Skeletal muscle satellite cell (primary cell): ENCODE measurements at regions not wholly inside any gene's neighbourhood (a gene's known extent, or its start where the extent isn't known, plus 50 kb on each side); places are given as distances from the start of the nearest gene placed in this dataset.

Experiments
- H3K27me3 ChIP-seq: 2 replicates; pipeline ENCODE4 v1.7.0; 2013; ENCODE audit warnings: low read length; ENCODE audit not compliant: control insufficient read depth, insufficient read depth
- H3K36me3 ChIP-seq: 2 replicates; pipeline ENCODE4 v1.7.0; 2013; ENCODE audit warnings: mild to moderate bottlenecking, control low read depth, low read length; ENCODE audit not compliant: insufficient read depth
- H3K4me1 ChIP-seq: 2 replicates; pipeline ENCODE4 v1.7.0; 2013; ENCODE audit warnings: low read length; ENCODE audit not compliant: control insufficient read depth, insufficient read depth
- H3K4me2 ChIP-seq: 2 replicates; pipeline ENCODE4 v1.7.0; 2013; ENCODE audit warnings: mild to moderate bottlenecking, low read length
- H3K4me3 ChIP-seq: 2 replicates; pipeline ENCODE4 v1.7.0; 2013; ENCODE audit warnings: low read length
- H3K9ac ChIP-seq: 2 replicates; pipeline ENCODE4 v1.7.0; 2013; ENCODE audit warnings: mild to moderate bottlenecking, low read depth, low read length, moderate library complexity
- H3K9me3 ChIP-seq: replicated peaks from 2 replicates; pipeline ENCODE4 v1.7.0; 2013; ENCODE audit warnings: mild to moderate bottlenecking, control low read depth, low read length

- Histone ChIP-seq H3K9ac (no peak overlapping the region), H3K4me1 (no peaks in the 10 kb centered on the region), H3K4me2 (no peak overlapping the region), H3K4me3 (no peak overlapping the region), H3K27me3 (peaks cover 4% of the 10 kb centered on the region), H3K36me3 (no peaks in the 10 kb centered on the region), H3K9me3 (no peaks in the 10 kb centered on the region)
These were observed 95.0 kb downstream of the KLF6 start for GRCh38 chr10:3689871-3690510.

- Histone ChIP-seq H3K4me1 (no peaks in the 10 kb centered on the region), H3K27me3 (no peaks in the 10 kb centered on the region), H3K9ac (no peak overlapping the region), H3K9me3 (no peaks in the 10 kb centered on the region), H3K36me3 (no peaks in the 10 kb centered on the region), H3K4me2 (no peak overlapping the region), H3K4me3 (no peak overlapping the region)
These were observed 97.4 kb downstream of the KLF6 start for GRCh38 chr10:3687510-3688081.

- Histone ChIP-seq H3K4me3 (no peak overlapping the region), H3K4me2 (no peak overlapping the region), H3K9me3 (no peaks in the 10 kb centered on the region), H3K27me3 (no peaks in the 10 kb centered on the region), H3K9ac (no peak overlapping the region), H3K4me1 (peaks cover 6% of the 10 kb centered on the region), H3K36me3 (no peaks in the 10 kb centered on the region)
These were observed 99.6 kb downstream of the KLF6 start for GRCh38 chr10:3685384-3685783.

- Histone ChIP-seq H3K4me1 (peaks cover 6% of the 10 kb centered on the region), H3K9ac (no peak overlapping the region), H3K27me3 (no peaks in the 10 kb centered on the region), H3K4me3 (no peak overlapping the region), H3K36me3 (no peaks in the 10 kb centered on the region), H3K4me2 (no peak overlapping the region), H3K9me3 (no peaks in the 10 kb centered on the region)
These were observed 100.1 kb downstream of the KLF6 start for GRCh38 chr10:3684891-3685290.

GRCh38 chr10:3683560-3683959 is 101.4 kb downstream of the KLF6 start:
- H3K27me3 ChIP-seq, result no peaks in the 10 kb centered on the region

GRCh38 chr10:3682745-3683144 is 102.3 kb downstream of the KLF6 start:
- Histone ChIP-seq H3K4me1 (peaks cover 6% of the 10 kb centered on the region), H3K27me3 (no peaks in the 10 kb centered on the region), H3K4me2 (no peak overlapping the region), H3K4me3 (no peak overlapping the region), H3K36me3 (no peaks in the 10 kb centered on the region), H3K9me3 (no peaks in the 10 kb centered on the region), H3K9ac (no peak overlapping the region)

More at GRCh38 chr10:3683560-3683959, 101.4 kb downstream of the KLF6 start:
- Histone ChIP-seq H3K36me3 (no peaks in the 10 kb centered on the region), H3K4me2 (no peak overlapping the region), H3K4me3 (no peak overlapping the region), H3K9ac (no peak overlapping the region), H3K9me3 (no peaks in the 10 kb centered on the region), H3K4me1 (peaks cover 6% of the 10 kb centered on the region)

- Histone ChIP-seq H3K27me3 (no peaks in the 10 kb centered on the region), H3K9ac (peak overlapping the region; percentile 17), H3K4me3 (peak overlapping the region; percentile 63), H3K36me3 (no peaks in the 10 kb centered on the region), H3K9me3 (no peaks in the 10 kb centered on the region), H3K4me2 (peak overlapping the region; percentile 76), H3K4me1 (peaks cover 6% of the 10 kb centered on the region)
These were observed 103.1 kb downstream of the KLF6 start for GRCh38 chr10:3681642-3682554.

GRCh38 chr10:3679950-3680629 is 104.9 kb downstream of the KLF6 start:
- H3K9ac ChIP-seq, result no peak overlapping the region
- no peak overlapping the region for H3K4me3 ChIP-seq
- H3K27me3 ChIP-seq, result no peaks in the 10 kb centered on the region
- H3K9me3 ChIP-seq, result no peaks in the 10 kb centered on the region
- peaks cover 6% of the 10 kb centered on the region for H3K4me1 ChIP-seq
- H3K36me3 ChIP-seq, result no peaks in the 10 kb centered on the region
- H3K4me2 ChIP-seq, result no peak overlapping the region

GRCh38 chr10:3678629-3679227 is 106.3 kb downstream of the KLF6 start:
- H3K4me3 ChIP-seq, result no peak overlapping the region
- H3K9me3 ChIP-seq, result no peaks in the 10 kb centered on the region
- no peaks in the 10 kb centered on the region for H3K36me3 ChIP-seq
- H3K27me3 ChIP-seq, result no peaks in the 10 kb centered on the region
- H3K4me1 ChIP-seq, result peaks cover 6% of the 10 kb centered on the region
- no peak overlapping the region for H3K4me2 ChIP-seq
- no peak overlapping the region for H3K9ac ChIP-seq

GRCh38 chr10:3676564-3676963 is 108.4 kb downstream of the KLF6 start:
- Histone ChIP-seq H3K9me3 (no peaks in the 10 kb centered on the region), H3K36me3 (no peaks in the 10 kb centered on the region)

GRCh38 chr10:3672220-3672619 is 112.8 kb downstream of the KLF6 start:
- Histone ChIP-seq H3K4me1 (no peaks in the 10 kb centered on the region), H3K27me3 (peaks cover 1% of the 10 kb centered on the region), H3K36me3 (no peaks in the 10 kb centered on the region), H3K9me3 (no peaks in the 10 kb centered on the region), H3K9ac (no peak overlapping the region), H3K4me3 (no peak overlapping the region), H3K4me2 (no peak overlapping the region)

More at GRCh38 chr10:3676564-3676963, 108.4 kb downstream of the KLF6 start:
- Histone ChIP-seq H3K4me3 (no peak overlapping the region), H3K27me3 (no peaks in the 10 kb centered on the region), H3K4me1 (no peaks in the 10 kb centered on the region), H3K4me2 (no peak overlapping the region), H3K9ac (no peak overlapping the region)
